H9 (cell line): ENCODE measurements at regions not wholly inside any gene's neighbourhood (a gene's known extent, or its start where the extent isn't known, plus 50 kb on each side); places are given as distances from the start of the nearest gene placed in this dataset.

Source experiments
- DNase-seq: peaks from one replicate; pipeline ENCODE4 v3.0.0-alpha.2; 2017
- H2AFZ ChIP-seq: one replicate; pipeline ENCODE4 v1.6.1; 2013; ENCODE audit warnings: mild to moderate bottlenecking, low read length, control low read depth, moderate library complexity
- H2AK5ac ChIP-seq: 2 replicates; pipeline ENCODE4 v1.6.1; 2013; ENCODE audit warnings: low read length, control low read depth, mixed read lengths; ENCODE audit not compliant: insufficient read length
- H2BK120ac ChIP-seq: one replicate; pipeline ENCODE4 v1.6.1; 2013; ENCODE audit warnings: low read depth, mild to moderate bottlenecking, low read length, control low read depth, inconsistent platforms; ENCODE audit not compliant: poor library complexity, severe bottlenecking
- H2BK12ac ChIP-seq: 2 replicates; pipeline ENCODE4 v1.6.1; 2013; ENCODE audit warnings: low read length, control low read depth, mixed read lengths, low read depth; ENCODE audit not compliant: insufficient read length
- H2BK15ac ChIP-seq: 2 replicates; pipeline ENCODE4 v1.6.1; 2013; ENCODE audit warnings: low read depth, low read length, control low read depth
- H2BK20ac ChIP-seq: one replicate; pipeline ENCODE4 v1.6.1; 2013; ENCODE audit warnings: low read depth, mild to moderate bottlenecking, low read length, control low read depth, inconsistent platforms; ENCODE audit not compliant: poor library complexity, severe bottlenecking
- H2BK5ac ChIP-seq: 2 replicates; pipeline ENCODE4 v1.6.1; 2013; ENCODE audit warnings: low read length, control low read depth, mixed read lengths; ENCODE audit not compliant: insufficient read length
- H3K14ac ChIP-seq: 2 replicates; pipeline ENCODE4 v1.6.1; 2013; ENCODE audit warnings: low read length, control low read depth; ENCODE audit not compliant: insufficient read depth
- H3K18ac ChIP-seq: 2 replicates; pipeline ENCODE4 v1.6.1; 2013; ENCODE audit warnings: low read depth, mild to moderate bottlenecking, mixed read lengths, low read length, control low read depth; ENCODE audit not compliant: insufficient read length
- H3K23ac ChIP-seq: 2 replicates; pipeline ENCODE4 v1.6.1; 2013; ENCODE audit warnings: low read length, control low read depth, mixed read lengths, low read depth; ENCODE audit not compliant: insufficient read length
- H3K23me2 ChIP-seq: 2 replicates; pipeline ENCODE4 v1.6.1; 2013; ENCODE audit warnings: low read depth, mild to moderate bottlenecking, mixed read lengths, low read length, control low read depth; ENCODE audit not compliant: insufficient read length, poor library complexity, severe bottlenecking
- H3K27ac ChIP-seq: 2 replicates; pipeline ENCODE4 v1.5.1; 2013; ENCODE audit warnings: low read length, control low read depth, mixed read lengths, low read depth; ENCODE audit not compliant: insufficient read length
- H3K27me3 ChIP-seq: 2 replicates; pipeline ENCODE4 v1.6.1; 2013; ENCODE audit warnings: low read length, control low read depth, inconsistent platforms; ENCODE audit not compliant: insufficient read depth
- H3K4ac ChIP-seq: 2 replicates; pipeline ENCODE4 v1.6.1; 2013; ENCODE audit warnings: low read depth, mild to moderate bottlenecking, control low read depth, inconsistent platforms, low read length, moderate library complexity
- H3K4me1 ChIP-seq: 2 replicates; pipeline ENCODE4 v1.6.1; 2013; ENCODE audit warnings: low read length, control low read depth, inconsistent platforms; ENCODE audit not compliant: insufficient read depth
- H3K4me2 ChIP-seq: 2 replicates; pipeline ENCODE4 v1.6.1; 2013; ENCODE audit warnings: low read length, control low read depth, mixed read lengths; ENCODE audit not compliant: insufficient read length, insufficient read depth
- H3K56ac ChIP-seq: 2 replicates; pipeline ENCODE4 v1.6.1; 2013; ENCODE audit warnings: low read depth, mild to moderate bottlenecking, mixed read lengths, low read length, control low read depth; ENCODE audit not compliant: insufficient read length
- H3K79me1 ChIP-seq: 2 replicates; pipeline ENCODE4 v1.6.1; 2013; ENCODE audit warnings: low read depth, mild to moderate bottlenecking, moderate library complexity, low read length, control low read depth, inconsistent platforms; ENCODE audit not compliant: insufficient read depth, poor library complexity, severe bottlenecking
- H3K79me2 ChIP-seq: 2 replicates; pipeline ENCODE4 v1.6.1; 2013; ENCODE audit warnings: low read length, control low read depth, inconsistent platforms; ENCODE audit not compliant: insufficient read depth
- H3K9ac ChIP-seq: 2 replicates; pipeline ENCODE4 v1.6.1; 2013; ENCODE audit warnings: low read length, control low read depth, mixed read lengths; ENCODE audit not compliant: insufficient read length; ENCODE audit errors: extremely low read depth
- H3K9me3 ChIP-seq: one replicate; pipeline ENCODE4 v1.6.1; 2013; ENCODE audit warnings: low read depth, low read length, inconsistent platforms; ENCODE audit not compliant: control insufficient read depth
- H3T11ph ChIP-seq: one replicate; pipeline ENCODE4 v1.6.1; 2013; ENCODE audit warnings: mild to moderate bottlenecking, low read length, control low read depth, inconsistent platforms
- H4K20me1 ChIP-seq: one replicate; pipeline ENCODE4 v1.6.1; 2013; ENCODE audit not compliant: control insufficient read depth, insufficient read length, insufficient read depth
- H4K5ac ChIP-seq: 2 replicates; pipeline ENCODE4 v1.6.1; 2013; ENCODE audit warnings: low read depth, mild to moderate bottlenecking, mixed read lengths, low read length, control low read depth; ENCODE audit not compliant: insufficient read length
- H4K8ac ChIP-seq: replicated peaks from 2 replicates; pipeline ENCODE4 v1.6.1; 2013; ENCODE audit warnings: low read length, control low read depth, mixed read lengths, low read depth; ENCODE audit not compliant: insufficient read length
- H4K91ac ChIP-seq: 2 replicates; pipeline ENCODE4 v1.6.1; 2013; ENCODE audit warnings: low read depth, mild to moderate bottlenecking, moderate library complexity, mixed read lengths, low read length, control low read depth; ENCODE audit not compliant: insufficient read length
- H3K27ac Mint-ChIP-seq, 3 experiments: 2 replicates in 2 of 3; 3 replicates in 1 of 3; pipeline ENCODE4 v1.8.0; 2020 to 2021; ENCODE audit warnings: mixed read lengths in 3 of 3, mild to moderate bottlenecking in 1 of 3, moderate library complexity in 1 of 3
- H3K27me3 Mint-ChIP-seq: 2 replicates; pipeline ENCODE4 v1.8.0; 2021; ENCODE audit warnings: low read depth, mild to moderate bottlenecking, moderate library complexity, mixed read lengths
- H3K36me3 Mint-ChIP-seq, 3 experiments: 2 replicates in 2 of 3; 3 replicates in 1 of 3; pipeline ENCODE4 v1.8.0; 2020 to 2021; ENCODE audit warnings: low read depth in 3 of 3, mixed read lengths in 3 of 3; ENCODE audit not compliant: insufficient read depth in 1 of 3
- H3K4me1 Mint-ChIP-seq, 2 experiments: 2 replicates each; pipeline ENCODE4 v1.8.0; 2020; ENCODE audit warnings: mixed read lengths in 2 of 2
- H3K4me3 Mint-ChIP-seq, 2 experiments: 2 replicates in 1 of 2; 3 replicates in 1 of 2; pipeline ENCODE4 v1.8.0; 2020 to 2021; ENCODE audit warnings: mild to moderate bottlenecking in 2 of 2, mixed read lengths in 2 of 2, moderate library complexity in 1 of 2
- H3K9me3 Mint-ChIP-seq, 2 experiments: 2 replicates in 1 of 2; 3 replicates in 1 of 2; pipeline ENCODE4 v1.8.0; 2020; ENCODE audit warnings: mild to moderate bottlenecking in 2 of 2, mixed read lengths in 2 of 2, moderate library complexity in 1 of 2
- CTCF ChIP-seq: fragments of 200-600 bp; sonication (generic); conservative IDR thresholded peaks from 3 replicates; pipeline ENCODE4 v1.8.0; 2021; ENCODE audit warnings: antibody characterized with exemption, mild to moderate bottlenecking
- WGBS: extraction: QIAGEN DNeasy Blood & Tissue Kit; methylation state at CpG from one replicate; pipeline ENCODE4 v1.1.7; 2013; ENCODE audit warnings: missing lambda C conversion rate, low lambda C conversion rate, mixed read lengths; ENCODE audit not compliant: insufficient read length; ENCODE audit errors: extremely low coverage; 5-methylcytosine and 5-hydroxymethylcytosine counted together

GRCh38 chr16:86868786-86869185 is 290.4 kb downstream of the FOXL1 start:
- no peaks in the 10 kb centered on the region for H3K23me2 ChIP-seq
- no peak for DNase-seq
- no peak overlapping the region for H2BK12ac ChIP-seq
- H2AK5ac ChIP-seq, result no peak overlapping the region
- H3K79me2 ChIP-seq, result no peaks in the 10 kb centered on the region
- Mint-ChIP-seq H3K4me3 (no peak overlapping the region), H3K27me3 (peaks cover 16% of the 10 kb centered on the region), H3K36me3 (peaks cover 0 to 9% (median 2%) of the 10 kb centered on the region in 3 experiments; a peak in 3 of 7 replicates), H3K4me1 (peaks cover 0 to 6% of the 10 kb centered on the region in 2 experiments; a peak in 2 of 4 replicates), H3K9me3 (peaks cover 6 to 10% of the 10 kb centered on the region in 2 experiments; a peak in 4 of 5 replicates), H3K27ac (no peak overlapping the region; a peak in 1 of 7 replicates)
- no CpG with 5 or more reads among the region's 11 CpGs for WGBS
- no peak overlapping the region for H3K56ac ChIP-seq
- H3T11ph ChIP-seq, result no peak overlapping the region
- H3K9ac ChIP-seq, result no peak overlapping the region
- H4K91ac ChIP-seq, result no peak overlapping the region
- H3K79me1 ChIP-seq, result no peaks in the 10 kb centered on the region
- H2BK15ac ChIP-seq, result no peak overlapping the region
- H3K4me1 ChIP-seq, result no peaks in the 10 kb centered on the region
- no peaks in the 10 kb centered on the region for H4K20me1 ChIP-seq
- H2BK20ac ChIP-seq, result no peak overlapping the region
- H3K27me3 ChIP-seq, result no peaks in the 10 kb centered on the region
- H3K9me3 ChIP-seq, result peaks cover 4% of the 10 kb centered on the region
- H2BK5ac ChIP-seq, result no peak overlapping the region
- H2AFZ ChIP-seq, result no peak overlapping the region
- H4K8ac ChIP-seq, result no peak overlapping the region
- no peak overlapping the region for H3K18ac ChIP-seq
- H4K5ac ChIP-seq, result no peak overlapping the region
- no peak for TF ChIP-seq CTCF
- H2BK120ac ChIP-seq, result no peak overlapping the region
- no peak overlapping the region for H3K4ac ChIP-seq
- H3K23ac ChIP-seq, result no peak overlapping the region
- no peak overlapping the region for H3K14ac ChIP-seq
- no peak overlapping the region for H3K27ac ChIP-seq
- no peak overlapping the region for H3K4me2 ChIP-seq
